NT2/D1 (cell line): ENCODE measurements at regions not wholly inside any gene's neighbourhood (a gene's known extent, or its start where the extent isn't known, plus 50 kb on each side); places are given as distances from the start of the nearest gene placed in this dataset.

ENCODE experiments used
- SUZ12 ChIP-seq: IDR thresholded peaks from 2 replicates; pipeline ENCODE4 v1.6.1; 2011; ENCODE audit not compliant: insufficient read length, insufficient read depth; ENCODE audit errors: extremely low read depth
- YY1 ChIP-seq: IDR thresholded peaks from 2 replicates; pipeline ENCODE4 v1.6.1; 2011; ENCODE audit not compliant: insufficient read length, insufficient read depth
- ZNF274 ChIP-seq: IDR thresholded peaks from 2 replicates; pipeline ENCODE4 v1.6.1; 2011; ENCODE audit warnings: mild to moderate bottlenecking, low read depth, low read length

DNA sequence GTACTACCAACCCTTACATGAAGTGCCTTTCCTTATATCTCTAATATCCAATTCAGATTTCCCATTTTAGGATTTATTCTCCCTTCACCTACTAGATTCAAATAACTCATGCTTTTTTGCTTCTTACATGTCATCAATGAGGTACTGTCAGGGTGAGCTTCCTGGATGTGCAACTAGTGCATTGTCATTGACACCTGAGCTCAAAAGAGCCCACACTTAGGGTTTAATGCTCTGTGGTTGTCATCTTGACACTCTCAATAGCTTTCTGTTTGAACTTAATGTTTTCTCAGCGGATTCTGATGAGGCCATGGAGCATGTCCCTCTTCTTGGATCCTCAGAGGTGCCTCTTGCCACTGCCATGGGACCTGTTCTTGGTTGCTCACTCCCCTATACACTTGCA, 1033.3 kb upstream of the EYS start:
- TF ChIP-seq SUZ12 (no peak), YY1 (no peak), ZNF274 (no peak)
